SIG-M5 (cell line): ENCODE measurements at regions not wholly inside any gene's neighbourhood (a gene's known extent, or its start where the extent isn't known, plus 50 kb on each side); places are given as distances from the start of the nearest gene placed in this dataset.
A peak's percentile ranks its signal among the peaks of the same experiment; 100 is the strongest.
"Not testable (repeated sequence)": the region's sequence is repeated elsewhere in the genome, so short reads cannot be mapped to it uniquely, and the experiment has no call there.

ENCODE experiments used
- DNase-seq: peaks from one replicate; lab custom pipeline; 2025; lab: John Stamatoyannopoulos, UW

GRCh38 chr5:27489701-27490100 is 451.3 kb upstream of the CDH9 start:
- no peak for DNase-seq

- no peak for DNase-seq
Observed at GRCh38 chr5:27482663-27483062, 444.3 kb upstream of the CDH9 start.

GRCh38 chr5:27479859-27480258 is 441.5 kb upstream of the CDH9 start:
- no peak for DNase-seq

GRCh38 chr5:27477550-27477949 is 439.2 kb upstream of the CDH9 start:
- DNase-seq = no peak

- no peak for DNase-seq
Observed at GRCh38 chr5:27476356-27476988, 438.1 kb upstream of the CDH9 start.

GRCh38 chr5:27475063-27475462 is 436.7 kb upstream of the CDH9 start:
- DNase-seq = no peak

GRCh38 chr5:27474395-27474794 is 436.0 kb upstream of the CDH9 start:
- DNase-seq = no peak

- no peak for DNase-seq
Observed at GRCh38 chr5:27474047-27474309, 435.6 kb upstream of the CDH9 start.

GRCh38 chr5:27473307-27474046 is 435.1 kb upstream of the CDH9 start:
- no peak for DNase-seq

- DNase-seq = no peak
Observed at GRCh38 chr5:27472871-27473270, 434.5 kb upstream of the CDH9 start.

GRCh38 chr5:27472000-27472763 is 433.8 kb upstream of the CDH9 start:
- peak; percentile 97 for DNase-seq

- no peak for DNase-seq
Observed at GRCh38 chr5:27466959-27467358, 428.6 kb upstream of the CDH9 start.

- DNase-seq = peak; percentile 66
Observed at GRCh38 chr5:27465140-27465539, 426.8 kb upstream of the CDH9 start.

- DNase-seq = no peak
Observed at GRCh38 chr5:27463446-27464149, 425.2 kb upstream of the CDH9 start.

- DNase-seq = no peak
Observed at GRCh38 chr5:27462936-27463335, 424.6 kb upstream of the CDH9 start.

- DNase-seq = no peak
Observed at GRCh38 chr5:27458287-27458686, 419.9 kb upstream of the CDH9 start.

- no peak for DNase-seq
Observed at GRCh38 chr5:27451377-27451776, 413.0 kb upstream of the CDH9 start.

- DNase-seq = no peak
Observed at GRCh38 chr5:27450607-27451006, 412.2 kb upstream of the CDH9 start.

- not testable (repeated sequence) for DNase-seq
Observed at GRCh38 chr5:27439383-27439782, 401.0 kb upstream of the CDH9 start.

GRCh38 chr5:27437594-27438200 is 399.3 kb upstream of the CDH9 start:
- no peak for DNase-seq

GRCh38 chr5:27434335-27434734 is 395.9 kb upstream of the CDH9 start:
- DNase-seq = no peak

GRCh38 chr5:27414099-27414498 is 375.7 kb upstream of the CDH9 start:
- DNase-seq = no peak
